ENCODE measurements at regions not wholly inside any gene's neighbourhood (a gene's known extent, or its start where the extent isn't known, plus 50 kb on each side); places are given as distances from the start of the nearest gene placed in this dataset.

- in situ Hi-C loops (cut with MboI; ENCODE audit: low pct_ligation_motif_present in 1 of 4, low pct_unique_long_range_greater_than_20kb in 1 of 4, low sequenced_read_pairs in 3 of 4), result no loop called here
- H3K4me1 ChIP-seq, result no peaks in the 10 kb centered on the region
- WGBS, 2 donors (ENCODE audit: low coverage in 1 of 2), result 83 to 88% methylated on average over 2 of the region's 2 CpGs
- H3K27me3 ChIP-seq, result no peaks in the 10 kb centered on the region
- TF ChIP-seq EP300 (IDR thresholded peaks at IDR 0.05; ENCODE audit: low read depth) (no peak), POLR2A (IDR thresholded peaks at IDR 0.05) (no peak), POLR2AphosphoS5 (IDR thresholded peaks at IDR 0.05) (no peak)
- TF ChIP-seq, protein P1, sequence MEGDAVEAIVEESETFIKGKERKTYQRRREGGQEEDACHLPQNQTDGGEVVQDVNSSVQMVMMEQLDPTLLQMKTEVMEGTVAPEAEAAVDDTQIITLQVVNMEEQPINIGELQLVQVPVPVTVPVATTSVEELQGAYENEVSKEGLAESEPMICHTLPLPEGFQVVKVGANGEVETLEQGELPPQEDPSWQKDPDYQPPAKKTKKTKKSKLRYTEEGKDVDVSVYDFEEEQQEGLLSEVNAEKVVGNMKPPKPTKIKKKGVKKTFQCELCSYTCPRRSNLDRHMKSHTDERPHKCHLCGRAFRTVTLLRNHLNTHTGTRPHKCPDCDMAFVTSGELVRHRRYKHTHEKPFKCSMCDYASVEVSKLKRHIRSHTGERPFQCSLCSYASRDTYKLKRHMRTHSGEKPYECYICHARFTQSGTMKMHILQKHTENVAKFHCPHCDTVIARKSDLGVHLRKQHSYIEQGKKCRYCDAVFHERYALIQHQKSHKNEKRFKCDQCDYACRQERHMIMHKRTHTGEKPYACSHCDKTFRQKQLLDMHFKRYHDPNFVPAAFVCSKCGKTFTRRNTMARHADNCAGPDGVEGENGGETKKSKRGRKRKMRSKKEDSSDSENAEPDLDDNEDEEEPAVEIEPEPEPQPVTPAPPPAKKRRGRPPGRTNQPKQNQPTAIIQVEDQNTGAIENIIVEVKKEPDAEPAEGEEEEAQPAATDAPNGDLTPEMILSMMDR (IDR thresholded peaks at IDR 0.05), result no peak
- no peak overlapping the region for H3K27ac ChIP-seq
- no peak overlapping the region for H3K4me3 ChIP-seq
- DNase-seq, result no peak
- intact Hi-C loops (cut with DNase I; ENCODE audit: low total_unique reads), result no loop called here
- no peaks in the 10 kb centered on the region for H3K9me3 ChIP-seq
- H3K36me3 ChIP-seq, result no peaks in the 10 kb centered on the region
These were observed 559.9 kb downstream of the TLE4 start for GRCh38 chr9:80131627-80132026.

DNA sequence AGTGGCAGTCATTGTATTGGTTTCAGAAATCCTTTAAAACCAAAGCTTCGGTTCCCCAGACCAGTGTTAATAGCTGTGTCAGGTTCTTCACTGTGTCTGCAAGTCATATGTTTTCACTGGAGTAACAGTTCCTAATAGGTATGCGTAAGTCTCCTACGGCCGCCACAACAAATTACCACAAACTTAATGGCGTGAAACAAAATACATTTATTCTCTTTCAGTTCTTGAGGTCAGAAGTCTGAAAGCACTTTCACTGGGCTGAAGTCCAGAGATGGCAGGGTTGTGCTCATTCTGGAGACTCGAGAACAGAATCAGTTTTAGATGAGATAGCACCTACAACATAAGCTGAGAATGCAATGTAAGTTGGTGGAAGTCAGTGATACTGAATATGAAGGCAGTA lies 556.2 kb downstream of the TLE4 start:
- 51 to 84% methylated on average over 5 to 6 of the region's 6 CpGs for WGBS, 2 donors (ENCODE audit: low coverage in 1 of 2)
- no peak for DNase-seq
- TF ChIP-seq, protein P1 (IDR thresholded peaks at IDR 0.05), result no peak
- TF ChIP-seq POLR2AphosphoS5 (IDR thresholded peaks at IDR 0.05) (no peak), POLR2A (IDR thresholded peaks at IDR 0.05) (no peak), EP300 (IDR thresholded peaks at IDR 0.05; ENCODE audit: low read depth) (no peak)
- no peak overlapping the region for H3K27ac ChIP-seq
- intact Hi-C loops (cut with DNase I; ENCODE audit: low total_unique reads), result no loop called here
- no peak overlapping the region for H3K4me3 ChIP-seq
- H3K36me3 ChIP-seq, result no peaks in the 10 kb centered on the region
- H3K27me3 ChIP-seq, result no peaks in the 10 kb centered on the region
- no peaks in the 10 kb centered on the region for H3K4me1 ChIP-seq
- H3K9me3 ChIP-seq, result no peaks in the 10 kb centered on the region
- in situ Hi-C loops (cut with MboI; ENCODE audit: low pct_ligation_motif_present in 1 of 4, low pct_unique_long_range_greater_than_20kb in 1 of 4, low sequenced_read_pairs in 3 of 4), result no loop called here

- in situ Hi-C loops (cut with MboI; ENCODE audit: low pct_ligation_motif_present in 1 of 4, low pct_unique_long_range_greater_than_20kb in 1 of 4, low sequenced_read_pairs in 3 of 4), result no loop called here
- 79 to 90% methylated on average over 2 to 3 of the region's 3 CpGs for WGBS, 2 donors (ENCODE audit: low coverage in 1 of 2)
These were observed 554.0 kb downstream of the TLE4 start for GRCh38 chr9:80125731-80126264.

GRCh38 chr9:80117031-80117430 lies 545.3 kb downstream of the TLE4 start:
- intact Hi-C loops (cut with DNase I; ENCODE audit: low total_unique reads) (no loop called here), in situ Hi-C loops (cut with MboI; ENCODE audit: low pct_ligation_motif_present in 1 of 4, low pct_unique_long_range_greater_than_20kb in 1 of 4, low sequenced_read_pairs in 3 of 4) (no loop called here)

More at GRCh38 chr9:80125731-80126264, 554.0 kb downstream of the TLE4 start:
- Histone ChIP-seq H3K27me3 (no peaks in the 10 kb centered on the region), H3K4me1 (no peaks in the 10 kb centered on the region), H3K36me3 (no peaks in the 10 kb centered on the region), H3K27ac (no peak overlapping the region), H3K9me3 (no peaks in the 10 kb centered on the region), H3K4me3 (no peak overlapping the region)
- intact Hi-C loops (cut with DNase I; ENCODE audit: low total_unique reads), result no loop called here
- TF ChIP-seq, protein P1 (IDR thresholded peaks at IDR 0.05), result no peak
- TF ChIP-seq POLR2AphosphoS5 (IDR thresholded peaks at IDR 0.05) (no peak), POLR2A (IDR thresholded peaks at IDR 0.05) (no peak)
- no peak for DNase-seq

More at GRCh38 chr9:80117031-80117430, 545.3 kb downstream of the TLE4 start:
- no peaks in the 10 kb centered on the region for H3K27me3 ChIP-seq
- TF ChIP-seq POLR2AphosphoS5 (IDR thresholded peaks at IDR 0.05), result no peak
- TF ChIP-seq EP300 (IDR thresholded peaks at IDR 0.05; ENCODE audit: low read depth), result no peak
- TF ChIP-seq, protein P1 (IDR thresholded peaks at IDR 0.05), result no peak
- no peak for TF ChIP-seq POLR2A (IDR thresholded peaks at IDR 0.05)
- H3K4me3 ChIP-seq, result no peak overlapping the region
- no peaks in the 10 kb centered on the region for H3K36me3 ChIP-seq
- no peak for DNase-seq
- H3K4me1 ChIP-seq, result no peaks in the 10 kb centered on the region
- WGBS, 2 donors (ENCODE audit: low coverage in 1 of 2), result 62 to 100% methylated on average over 1 to 3 of the region's 3 CpGs
- H3K27ac ChIP-seq, result no peak overlapping the region
- H3K9me3 ChIP-seq, result peaks cover 5 to 8% of the 10 kb centered on the region in 2 donors

Measured in transverse colon (tissue), 4 donors.